ENCODE measurements at regions not wholly inside any gene's neighbourhood (a gene's known extent, or its start where the extent isn't known, plus 50 kb on each side); places are given as distances from the start of the nearest gene placed in this dataset.

DNA sequence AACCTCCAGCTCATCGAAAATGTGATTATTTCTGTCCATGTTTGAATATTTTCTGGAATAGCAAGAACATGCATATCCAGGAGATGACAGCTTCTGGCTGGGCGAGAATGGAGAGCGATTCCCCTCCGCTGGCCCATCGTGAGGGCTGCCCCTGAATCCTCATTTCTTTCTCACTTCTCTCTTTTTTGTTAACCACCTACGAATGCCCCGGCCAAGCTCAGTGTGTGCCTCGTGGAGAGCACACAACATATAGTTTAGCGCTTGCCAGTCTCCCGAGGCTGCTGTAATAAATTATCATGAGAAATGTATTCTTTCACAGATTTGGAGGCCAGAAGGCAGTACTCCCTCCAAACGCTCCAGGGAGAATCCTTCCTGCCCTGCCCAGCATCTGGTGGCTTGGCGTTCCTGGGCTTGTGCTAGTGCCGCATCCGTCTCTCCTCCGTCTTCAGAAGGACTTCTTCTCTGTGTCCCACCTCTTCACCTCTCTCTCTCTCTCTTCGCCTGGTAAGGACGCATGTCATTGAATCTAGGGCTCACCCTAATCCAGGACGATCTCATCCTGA is 1306.0 kb downstream of the TBC1D22A start (continued):
- TF ChIP-seq, protein P1, sequence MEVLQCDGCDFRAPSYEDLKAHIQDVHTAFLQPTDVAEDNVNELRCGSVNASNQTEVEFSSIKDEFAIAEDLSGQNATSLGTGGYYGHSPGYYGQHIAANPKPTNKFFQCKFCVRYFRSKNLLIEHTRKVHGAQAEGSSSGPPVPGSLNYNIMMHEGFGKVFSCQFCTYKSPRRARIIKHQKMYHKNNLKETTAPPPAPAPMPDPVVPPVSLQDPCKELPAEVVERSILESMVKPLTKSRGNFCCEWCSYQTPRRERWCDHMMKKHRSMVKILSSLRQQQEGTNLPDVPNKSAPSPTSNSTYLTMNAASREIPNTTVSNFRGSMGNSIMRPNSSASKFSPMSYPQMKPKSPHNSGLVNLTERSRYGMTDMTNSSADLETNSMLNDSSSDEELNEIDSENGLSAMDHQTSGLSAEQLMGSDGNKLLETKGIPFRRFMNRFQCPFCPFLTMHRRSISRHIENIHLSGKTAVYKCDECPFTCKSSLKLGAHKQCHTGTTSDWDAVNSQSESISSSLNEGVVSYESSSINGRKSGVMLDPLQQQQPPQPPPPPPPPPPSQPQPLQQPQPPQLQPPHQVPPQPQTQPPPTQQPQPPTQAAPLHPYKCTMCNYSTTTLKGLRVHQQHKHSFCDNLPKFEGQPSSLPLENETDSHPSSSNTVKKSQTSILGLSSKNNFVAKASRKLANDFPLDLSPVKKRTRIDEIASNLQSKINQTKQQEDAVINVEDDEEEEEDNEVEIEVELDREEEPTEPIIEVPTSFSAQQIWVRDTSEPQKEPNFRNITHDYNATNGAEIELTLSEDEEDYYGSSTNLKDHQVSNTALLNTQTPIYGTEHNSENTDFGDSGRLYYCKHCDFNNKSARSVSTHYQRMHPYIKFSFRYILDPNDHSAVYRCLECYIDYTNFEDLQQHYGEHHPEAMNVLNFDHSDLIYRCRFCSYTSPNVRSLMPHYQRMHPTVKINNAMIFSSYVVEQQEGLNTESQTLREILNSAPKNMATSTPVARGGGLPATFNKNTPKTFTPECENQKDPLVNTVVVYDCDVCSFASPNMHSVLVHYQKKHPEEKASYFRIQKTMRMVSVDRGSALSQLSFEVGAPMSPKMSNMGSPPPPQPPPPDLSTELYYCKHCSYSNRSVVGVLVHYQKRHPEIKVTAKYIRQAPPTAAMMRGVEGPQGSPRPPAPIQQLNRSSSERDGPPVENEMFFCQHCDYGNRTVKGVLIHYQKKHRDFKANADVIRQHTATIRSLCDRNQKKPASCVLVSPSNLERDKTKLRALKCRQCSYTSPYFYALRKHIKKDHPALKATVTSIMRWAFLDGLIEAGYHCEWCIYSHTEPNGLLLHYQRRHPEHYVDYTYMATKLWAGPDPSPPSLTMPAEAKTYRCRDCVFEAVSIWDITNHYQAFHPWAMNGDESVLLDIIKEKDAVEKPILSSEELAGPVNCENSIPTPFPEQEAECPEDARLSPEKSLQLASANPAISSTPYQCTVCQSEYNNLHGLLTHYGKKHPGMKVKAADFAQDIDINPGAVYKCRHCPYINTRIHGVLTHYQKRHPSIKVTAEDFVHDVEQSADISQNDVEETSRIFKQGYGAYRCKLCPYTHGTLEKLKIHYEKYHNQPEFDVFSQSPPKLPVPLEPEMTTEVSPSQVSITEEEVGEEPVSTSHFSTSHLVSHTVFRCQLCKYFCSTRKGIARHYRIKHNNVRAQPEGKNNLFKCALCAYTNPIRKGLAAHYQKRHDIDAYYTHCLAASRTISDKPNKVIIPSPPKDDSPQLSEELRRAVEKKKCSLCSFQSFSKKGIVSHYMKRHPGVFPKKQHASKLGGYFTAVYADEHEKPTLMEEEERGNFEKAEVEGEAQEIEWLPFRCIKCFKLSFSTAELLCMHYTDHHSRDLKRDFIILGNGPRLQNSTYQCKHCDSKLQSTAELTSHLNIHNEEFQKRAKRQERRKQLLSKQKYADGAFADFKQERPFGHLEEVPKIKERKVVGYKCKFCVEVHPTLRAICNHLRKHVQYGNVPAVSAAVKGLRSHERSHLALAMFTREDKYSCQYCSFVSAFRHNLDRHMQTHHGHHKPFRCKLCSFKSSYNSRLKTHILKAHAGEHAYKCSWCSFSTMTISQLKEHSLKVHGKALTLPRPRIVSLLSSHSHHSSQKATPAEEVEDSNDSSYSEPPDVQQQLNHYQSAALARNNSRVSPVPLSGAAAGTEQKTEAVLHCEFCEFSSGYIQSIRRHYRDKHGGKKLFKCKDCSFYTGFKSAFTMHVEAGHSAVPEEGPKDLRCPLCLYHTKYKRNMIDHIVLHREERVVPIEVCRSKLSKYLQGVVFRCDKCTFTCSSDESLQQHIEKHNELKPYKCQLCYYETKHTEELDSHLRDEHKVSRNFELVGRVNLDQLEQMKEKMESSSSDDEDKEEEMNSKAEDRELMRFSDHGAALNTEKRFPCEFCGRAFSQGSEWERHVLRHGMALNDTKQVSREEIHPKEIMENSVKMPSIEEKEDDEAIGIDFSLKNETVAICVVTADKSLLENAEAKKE (CRISPR knock-in tag; IDR thresholded peaks at IDR 0.05), result no peak
- TF ChIP-seq, protein P2, sequence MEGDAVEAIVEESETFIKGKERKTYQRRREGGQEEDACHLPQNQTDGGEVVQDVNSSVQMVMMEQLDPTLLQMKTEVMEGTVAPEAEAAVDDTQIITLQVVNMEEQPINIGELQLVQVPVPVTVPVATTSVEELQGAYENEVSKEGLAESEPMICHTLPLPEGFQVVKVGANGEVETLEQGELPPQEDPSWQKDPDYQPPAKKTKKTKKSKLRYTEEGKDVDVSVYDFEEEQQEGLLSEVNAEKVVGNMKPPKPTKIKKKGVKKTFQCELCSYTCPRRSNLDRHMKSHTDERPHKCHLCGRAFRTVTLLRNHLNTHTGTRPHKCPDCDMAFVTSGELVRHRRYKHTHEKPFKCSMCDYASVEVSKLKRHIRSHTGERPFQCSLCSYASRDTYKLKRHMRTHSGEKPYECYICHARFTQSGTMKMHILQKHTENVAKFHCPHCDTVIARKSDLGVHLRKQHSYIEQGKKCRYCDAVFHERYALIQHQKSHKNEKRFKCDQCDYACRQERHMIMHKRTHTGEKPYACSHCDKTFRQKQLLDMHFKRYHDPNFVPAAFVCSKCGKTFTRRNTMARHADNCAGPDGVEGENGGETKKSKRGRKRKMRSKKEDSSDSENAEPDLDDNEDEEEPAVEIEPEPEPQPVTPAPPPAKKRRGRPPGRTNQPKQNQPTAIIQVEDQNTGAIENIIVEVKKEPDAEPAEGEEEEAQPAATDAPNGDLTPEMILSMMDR (conservative IDR thresholded peaks at IDR 0.05; ENCODE audit: low read depth in 2 of 2), result no peak
- TF ChIP-seq EZH2 (IDR thresholded peaks at IDR 0.05; ENCODE audit: low read depth, unreplicated experiment) (no peak), NANOG (IDR thresholded peaks at IDR 0.05; ENCODE audit: borderline replicate concordance) (no peak), CREB1 (CRISPR knock-in tag; IDR thresholded peaks at IDR 0.05; ENCODE audit: low read depth) (no peak), EZH2phosphoT487 (IDR thresholded peaks at IDR 0.05; ENCODE audit: unreplicated experiment) (no peak), ZNF114 (CRISPR knock-in tag; IDR thresholded peaks at IDR 0.05) (no peak)

DNA sequence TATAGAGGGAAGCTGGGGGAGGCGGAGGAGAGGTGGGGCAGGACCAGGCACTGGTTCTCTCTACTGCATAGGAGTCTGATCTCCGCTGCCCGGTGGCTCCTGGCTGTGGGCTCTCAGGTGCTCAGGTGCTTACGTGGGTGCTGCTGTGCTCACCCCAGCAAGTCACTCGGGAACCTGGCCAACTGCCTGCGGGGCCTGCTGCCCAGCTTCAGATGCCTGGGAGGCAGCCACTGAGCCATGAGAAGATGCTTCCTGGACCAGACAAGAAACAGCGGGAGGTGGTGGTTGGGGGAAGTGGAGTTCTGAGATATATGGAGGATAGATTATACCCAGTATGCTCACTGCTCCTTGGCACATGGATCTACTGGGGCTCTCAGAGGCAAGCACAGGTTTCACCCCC is 1303.4 kb downstream of the TBC1D22A start:
- Mint-ChIP-seq H3K4me1 (peaks cover 7% of the 10 kb centered on the region; the same call in 2 of the 3 replicates), H3K9me3 (peaks cover 25% of the 10 kb centered on the region; the same call in 2 of the 3 replicates), H3K27ac (no peak overlapping the region), H3K27me3 (ENCODE audit: insufficient read depth, low read depth, poor library complexity) (peaks cover 14% of the 10 kb centered on the region), H3K4me3 (no peak overlapping the region), H3K36me3 (ENCODE audit: low read depth) (peaks cover 7% of the 10 kb centered on the region; the same call in 2 of the 3 replicates)
- Histone ChIP-seq H3K27me3 (ENCODE audit: insufficient read depth) (no peaks in the 10 kb centered on the region), H3F3A (replicated peaks; ENCODE audit: low read depth) (no peaks in the 10 kb centered on the region), H3K79me2 (replicated peaks; ENCODE audit: insufficient read depth) (no peaks in the 10 kb centered on the region), H2AFZ (no peak overlapping the region), H3K36me3 (ENCODE audit: insufficient read depth) (no peaks in the 10 kb centered on the region), H3K4me2 (no peak overlapping the region), H3K9me2 (ENCODE audit: insufficient read depth) (no peaks in the 10 kb centered on the region), H3K4me3 (no peak overlapping the region), H3K27ac (ENCODE audit: low read depth) (no peak overlapping the region), H4K20me1 (replicated peaks; ENCODE audit: insufficient read depth) (no peaks in the 10 kb centered on the region), H3K4me1 (ENCODE audit: insufficient read depth) (peaks cover 4% of the 10 kb centered on the region; the same call in 1 of the 2 replicates)
- ATAC-seq, result no peak
- no peak for DNase-seq (ENCODE audit: low spot score)
- TF ChIP-seq NANOG (IDR thresholded peaks at IDR 0.05; ENCODE audit: borderline replicate concordance) (no peak), ZNF114 (CRISPR knock-in tag; IDR thresholded peaks at IDR 0.05) (no peak), ZNF331 (CRISPR knock-in tag; IDR thresholded peaks at IDR 0.05; ENCODE audit: low read depth) (no peak), EZH2phosphoT487 (IDR thresholded peaks at IDR 0.05; ENCODE audit: unreplicated experiment) (no peak), POLR2AphosphoS5 (IDR thresholded peaks at IDR 0.05; ENCODE audit: low read depth) (no peak)
- TF ChIP-seq, protein P3, sequence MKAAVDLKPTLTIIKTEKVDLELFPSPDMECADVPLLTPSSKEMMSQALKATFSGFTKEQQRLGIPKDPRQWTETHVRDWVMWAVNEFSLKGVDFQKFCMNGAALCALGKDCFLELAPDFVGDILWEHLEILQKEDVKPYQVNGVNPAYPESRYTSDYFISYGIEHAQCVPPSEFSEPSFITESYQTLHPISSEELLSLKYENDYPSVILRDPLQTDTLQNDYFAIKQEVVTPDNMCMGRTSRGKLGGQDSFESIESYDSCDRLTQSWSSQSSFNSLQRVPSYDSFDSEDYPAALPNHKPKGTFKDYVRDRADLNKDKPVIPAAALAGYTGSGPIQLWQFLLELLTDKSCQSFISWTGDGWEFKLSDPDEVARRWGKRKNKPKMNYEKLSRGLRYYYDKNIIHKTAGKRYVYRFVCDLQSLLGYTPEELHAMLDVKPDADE (IDR thresholded peaks at IDR 0.05), result no peak

Measured in GM23338 (cell line).